ENCODE measurements at regions not wholly inside any gene's neighbourhood (a gene's known extent, or its start where the extent isn't known, plus 50 kb on each side); places are given as distances from the start of the nearest gene placed in this dataset.

DNA sequence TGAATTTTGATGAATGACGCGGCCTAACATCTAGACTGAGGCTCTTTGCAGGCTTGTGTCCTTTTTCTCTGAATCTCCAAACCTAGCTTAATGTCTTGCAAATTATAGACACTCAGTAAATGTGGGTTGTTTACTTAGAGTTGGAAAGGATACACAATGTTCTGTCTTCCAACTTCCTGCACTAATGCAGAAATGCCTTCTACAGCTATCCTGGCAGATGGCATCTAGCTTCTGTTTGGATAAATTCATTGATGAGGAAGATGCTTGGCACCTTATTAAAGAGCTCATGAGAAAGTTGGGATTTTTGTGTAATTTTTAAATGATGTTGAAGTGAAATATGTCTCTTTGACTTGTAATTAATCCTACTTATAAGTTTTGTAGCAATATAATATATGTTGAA, 1822.2 kb downstream of the MAT2B start:
- intact Hi-C loops (cut with micrococcal nuclease), result no loop called here
- Mint-ChIP-seq H3K4me3 (no peak overlapping the region), H3K27me3 (ENCODE audit: low read depth in 3 of 3) (peaks cover 0 to 2% (median 0%) of the 10 kb centered on the region in 3 donors)

GRCh38 chr5:165328846-165329245, 1823.4 kb downstream of the MAT2B start:
- H3K9me3 Mint-ChIP-seq, result peaks cover 3 to 13% (median 8%) of the 10 kb centered on the region in 7 donors
- H3K27ac Mint-ChIP-seq, result no peak overlapping the region
- peaks cover 0 to under 1% of the 10 kb centered on the region in 2 donors for H3K9me3 ChIP-seq (replicated peaks in 1 of 2; ENCODE audit: control insufficient read depth in 1 of 2, insufficient read depth in 1 of 2, low read length in 2 of 2)
- TF ChIP-seq, protein P1, sequence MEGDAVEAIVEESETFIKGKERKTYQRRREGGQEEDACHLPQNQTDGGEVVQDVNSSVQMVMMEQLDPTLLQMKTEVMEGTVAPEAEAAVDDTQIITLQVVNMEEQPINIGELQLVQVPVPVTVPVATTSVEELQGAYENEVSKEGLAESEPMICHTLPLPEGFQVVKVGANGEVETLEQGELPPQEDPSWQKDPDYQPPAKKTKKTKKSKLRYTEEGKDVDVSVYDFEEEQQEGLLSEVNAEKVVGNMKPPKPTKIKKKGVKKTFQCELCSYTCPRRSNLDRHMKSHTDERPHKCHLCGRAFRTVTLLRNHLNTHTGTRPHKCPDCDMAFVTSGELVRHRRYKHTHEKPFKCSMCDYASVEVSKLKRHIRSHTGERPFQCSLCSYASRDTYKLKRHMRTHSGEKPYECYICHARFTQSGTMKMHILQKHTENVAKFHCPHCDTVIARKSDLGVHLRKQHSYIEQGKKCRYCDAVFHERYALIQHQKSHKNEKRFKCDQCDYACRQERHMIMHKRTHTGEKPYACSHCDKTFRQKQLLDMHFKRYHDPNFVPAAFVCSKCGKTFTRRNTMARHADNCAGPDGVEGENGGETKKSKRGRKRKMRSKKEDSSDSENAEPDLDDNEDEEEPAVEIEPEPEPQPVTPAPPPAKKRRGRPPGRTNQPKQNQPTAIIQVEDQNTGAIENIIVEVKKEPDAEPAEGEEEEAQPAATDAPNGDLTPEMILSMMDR (IDR thresholded peaks at IDR 0.05), result no peak
- H3K27ac ChIP-seq (ENCODE audit: low read depth in 1 of 2, low read length in 2 of 2), result no peak overlapping the region
- H3K27me3 Mint-ChIP-seq (ENCODE audit: low read depth in 3 of 3), result no peaks in the 10 kb centered on the region
- H3K4me1 ChIP-seq (ENCODE audit: control insufficient read depth in 1 of 2, insufficient read depth in 2 of 2, low read length in 2 of 2), result peaks cover 6 to 10% of the 10 kb centered on the region in 2 donors
- no peaks in the 10 kb centered on the region for H4K20me1 ChIP-seq (ENCODE audit: insufficient read depth, low read length)
- no peaks in the 10 kb centered on the region for H3K79me2 ChIP-seq (ENCODE audit: insufficient read depth, low read length)
- H3K4me3 ChIP-seq (replicated peaks in 1 of 3; ENCODE audit: low read depth in 2 of 3, low read length in 3 of 3), result no peak overlapping the region
- H3K4me2 ChIP-seq (replicated peaks; ENCODE audit: extremely low read depth, low read length, poor library complexity, severe bottlenecking), result no peak overlapping the region
- H3K4me3 Mint-ChIP-seq, result no peak overlapping the region
- H3K36me3 Mint-ChIP-seq, result peaks cover 0 to 3% of the 10 kb centered on the region in 2 donors
- H3K36me3 ChIP-seq (replicated peaks in 1 of 2; ENCODE audit: control insufficient read depth in 1 of 2, insufficient read depth in 2 of 2, low read length in 2 of 2), result no peaks in the 10 kb centered on the region
- no peaks in the 10 kb centered on the region for H3K27me3 ChIP-seq (ENCODE audit: control insufficient read depth in 2 of 2, insufficient read depth in 2 of 2, low read length in 2 of 2)
- H2AFZ ChIP-seq (ENCODE audit: insufficient read depth, low read depth, low read length, poor library complexity, severe bottlenecking), result no peak overlapping the region
- intact Hi-C loops (cut with micrococcal nuclease), result no loop called here
- peaks cover 11% of the 10 kb centered on the region for H3K4me1 Mint-ChIP-seq
- no peak for DNase-seq
- no peak overlapping the region for H3K9ac ChIP-seq (ENCODE audit: insufficient read depth, low read length, poor library complexity, severe bottlenecking)

More for the DNA sequence above, 1822.2 kb downstream of the MAT2B start:
- DNase-seq, result no peak
- Histone ChIP-seq H2AFZ (ENCODE audit: insufficient read depth, low read depth, low read length, poor library complexity, severe bottlenecking) (no peak overlapping the region), H3K9ac (ENCODE audit: insufficient read depth, low read length, poor library complexity, severe bottlenecking) (no peak overlapping the region), H3K27me3 (ENCODE audit: control insufficient read depth in 2 of 2, insufficient read depth in 2 of 2, low read length in 2 of 2) (no peaks in the 10 kb centered on the region), H3K4me1 (ENCODE audit: control insufficient read depth in 1 of 2, insufficient read depth in 2 of 2, low read length in 2 of 2) (no peaks in the 10 kb centered on the region), H3K9me3 (replicated peaks in 1 of 2; ENCODE audit: control insufficient read depth in 1 of 2, insufficient read depth in 1 of 2, low read length in 2 of 2) (peaks cover 0 to 7% of the 10 kb centered on the region in 2 donors), H4K20me1 (ENCODE audit: insufficient read depth, low read length) (no peaks in the 10 kb centered on the region), H3K79me2 (ENCODE audit: insufficient read depth, low read length) (no peaks in the 10 kb centered on the region), H3K36me3 (replicated peaks in 1 of 2; ENCODE audit: control insufficient read depth in 1 of 2, insufficient read depth in 2 of 2, low read length in 2 of 2) (no peaks in the 10 kb centered on the region), H3K27ac (ENCODE audit: low read depth in 1 of 2, low read length in 2 of 2) (no peak overlapping the region), H3K4me3 (replicated peaks in 1 of 3; ENCODE audit: low read depth in 2 of 3, low read length in 3 of 3) (no peak overlapping the region), H3K4me2 (replicated peaks; ENCODE audit: extremely low read depth, low read length, poor library complexity, severe bottlenecking) (no peak overlapping the region)
- no peaks in the 10 kb centered on the region for H3K36me3 Mint-ChIP-seq
- WGBS (ENCODE audit: insufficient coverage), result 100% methylated on average over 2 of the region's 2 CpGs
- H3K27ac Mint-ChIP-seq, result no peak overlapping the region
- no peaks in the 10 kb centered on the region for H3K4me1 Mint-ChIP-seq
- H3K9me3 Mint-ChIP-seq, result peaks cover 2 to 8% (median 6%) of the 10 kb centered on the region in 7 donors
- TF ChIP-seq, protein P1 (IDR thresholded peaks at IDR 0.05), result no peak

Data from CD14-positive monocyte (primary cell).